ENCODE measurements at regions not wholly inside any gene's neighbourhood (a gene's known extent, or its start where the extent isn't known, plus 50 kb on each side); places are given as distances from the start of the nearest gene placed in this dataset.
A peak's percentile ranks its signal among the peaks of the same experiment; 100 is the strongest.

GRCh38 chr10:78460204-78460603 lies 426.5 kb downstream of the RPS24 start:
- Histone ChIP-seq H3K27ac (no peak overlapping the region), H3K9me3 (no peaks in the 10 kb centered on the region), H3K27me3 (no peaks in the 10 kb centered on the region), H3K4me3 (no peak overlapping the region), H3K4me1 (ENCODE audit: insufficient read depth) (peaks cover 9% of the 10 kb centered on the region), H3K36me3 (no peaks in the 10 kb centered on the region)
- no peak for TF ChIP-seq EP300 (IDR thresholded peaks at IDR 0.05)
- TF ChIP-seq, protein P1, sequence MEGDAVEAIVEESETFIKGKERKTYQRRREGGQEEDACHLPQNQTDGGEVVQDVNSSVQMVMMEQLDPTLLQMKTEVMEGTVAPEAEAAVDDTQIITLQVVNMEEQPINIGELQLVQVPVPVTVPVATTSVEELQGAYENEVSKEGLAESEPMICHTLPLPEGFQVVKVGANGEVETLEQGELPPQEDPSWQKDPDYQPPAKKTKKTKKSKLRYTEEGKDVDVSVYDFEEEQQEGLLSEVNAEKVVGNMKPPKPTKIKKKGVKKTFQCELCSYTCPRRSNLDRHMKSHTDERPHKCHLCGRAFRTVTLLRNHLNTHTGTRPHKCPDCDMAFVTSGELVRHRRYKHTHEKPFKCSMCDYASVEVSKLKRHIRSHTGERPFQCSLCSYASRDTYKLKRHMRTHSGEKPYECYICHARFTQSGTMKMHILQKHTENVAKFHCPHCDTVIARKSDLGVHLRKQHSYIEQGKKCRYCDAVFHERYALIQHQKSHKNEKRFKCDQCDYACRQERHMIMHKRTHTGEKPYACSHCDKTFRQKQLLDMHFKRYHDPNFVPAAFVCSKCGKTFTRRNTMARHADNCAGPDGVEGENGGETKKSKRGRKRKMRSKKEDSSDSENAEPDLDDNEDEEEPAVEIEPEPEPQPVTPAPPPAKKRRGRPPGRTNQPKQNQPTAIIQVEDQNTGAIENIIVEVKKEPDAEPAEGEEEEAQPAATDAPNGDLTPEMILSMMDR (IDR thresholded peaks at IDR 0.05), result no peak
- no peak for TF ChIP-seq POLR2A (IDR thresholded peaks at IDR 0.05)
- peak in 1 of 5 donors; percentile 13 for DNase-seq
- intact Hi-C loops (cut with DNase I), result no loop called here

GRCh38 chr10:78461333-78461732 lies 427.7 kb downstream of the RPS24 start:
- peaks cover 12% of the 10 kb centered on the region for H3K4me1 ChIP-seq (ENCODE audit: insufficient read depth)
- 95 to 98% (median 98%) methylated on average over 4 of the region's 4 CpGs for WGBS, 3 donors

GRCh38 chr10:78462176-78462575 lies 428.5 kb downstream of the RPS24 start:
- no peaks in the 10 kb centered on the region for H3K36me3 ChIP-seq
- no peak overlapping the region for H3K4me3 ChIP-seq
- peak in 2 of 5 donors; percentile 5 to 8 for DNase-seq
- intact Hi-C loops (cut with DNase I), result no loop called here
- H3K27ac ChIP-seq, result no peak overlapping the region
- H3K4me1 ChIP-seq (ENCODE audit: insufficient read depth), result peaks cover 12% of the 10 kb centered on the region
- no peaks in the 10 kb centered on the region for H3K9me3 ChIP-seq
- TF ChIP-seq, protein P1 (IDR thresholded peaks at IDR 0.05), result no peak
- no peak for TF ChIP-seq POLR2A (IDR thresholded peaks at IDR 0.05)
- no peak for TF ChIP-seq EP300 (IDR thresholded peaks at IDR 0.05)
- H3K27me3 ChIP-seq, result no peaks in the 10 kb centered on the region
- WGBS, 3 donors, result 64 to 80% (median 69%) methylated on average over 4 of the region's 4 CpGs

More at GRCh38 chr10:78461333-78461732, 427.7 kb downstream of the RPS24 start:
- H3K9me3 ChIP-seq, result no peaks in the 10 kb centered on the region
- peak in 1 of 5 donors; percentile 3 for DNase-seq
- no peaks in the 10 kb centered on the region for H3K36me3 ChIP-seq
- no peaks in the 10 kb centered on the region for H3K27me3 ChIP-seq
- TF ChIP-seq, protein P1 (IDR thresholded peaks at IDR 0.05), result no peak
- TF ChIP-seq POLR2A (IDR thresholded peaks at IDR 0.05) (no peak), EP300 (IDR thresholded peaks at IDR 0.05) (no peak)
- H3K4me3 ChIP-seq, result no peak overlapping the region
- intact Hi-C loops (cut with DNase I), result no loop called here
- no peak overlapping the region for H3K27ac ChIP-seq

DNA sequence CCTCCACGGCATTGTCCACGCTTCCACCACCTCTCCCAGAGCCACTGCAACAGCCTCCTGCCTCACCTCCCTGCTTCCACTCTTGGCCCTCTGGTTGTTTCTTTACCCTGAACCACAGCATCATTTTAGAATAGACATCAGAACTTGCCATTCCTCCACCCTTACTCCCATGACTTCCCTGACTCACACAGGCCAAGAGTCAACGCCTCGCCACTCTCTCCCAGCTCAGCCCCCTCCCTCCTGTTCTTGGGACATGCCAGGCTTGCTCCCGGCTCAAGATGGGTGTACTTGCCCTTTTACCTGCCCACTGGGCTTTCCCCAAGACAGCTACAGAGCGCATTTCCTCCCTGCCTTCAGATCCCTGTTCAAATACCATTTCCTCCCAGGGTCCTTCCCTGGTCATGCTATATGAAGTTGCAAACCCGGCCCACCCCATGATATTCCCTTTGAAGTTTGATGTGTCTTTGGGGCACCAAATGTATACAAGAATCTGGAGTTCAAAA lies 429.1 kb downstream of the RPS24 start:
- TF ChIP-seq POLR2A (IDR thresholded peaks at IDR 0.05), result no peak
- no peak for TF ChIP-seq EP300 (IDR thresholded peaks at IDR 0.05)
- TF ChIP-seq, protein P1 (IDR thresholded peaks at IDR 0.05), result no peak
- Histone ChIP-seq H3K27ac (no peak overlapping the region), H3K36me3 (no peaks in the 10 kb centered on the region), H3K27me3 (no peaks in the 10 kb centered on the region), H3K9me3 (no peaks in the 10 kb centered on the region), H3K4me1 (ENCODE audit: insufficient read depth) (peaks cover 12% of the 10 kb centered on the region), H3K4me3 (no peak overlapping the region)
- WGBS, 3 donors, result 83 to 85% (median 84%) methylated on average over 7 of the region's 7 CpGs
- intact Hi-C loops (cut with DNase I), result no loop called here
- peak in 1 of 5 donors; percentile 8 for DNase-seq
